Activated CD4-positive, alpha-beta T cell treated with anti-CD3 and anti-CD28 coated beads for 36 hours (primary cell): ENCODE measurements at regions not wholly inside any gene's neighbourhood (a gene's known extent, or its start where the extent isn't known, plus 50 kb on each side); places are given as distances from the start of the nearest gene placed in this dataset.

Experiments used
- ATAC-seq: fragments of 200-7000 bp; cut with Tn5 transposase; one replicate; pipeline ENCODE4 v1.10.0; 2021; ENCODE audit warnings: mild to moderate bottlenecking, moderate library complexity
- CTCF ChIA-PET: fragments of 350-600 bp; sonication (Branson Sonifier 250); formaldehyde crosslinking; loops from one replicate; lab custom pipeline; 2021; ENCODE audit warnings: antibody characterized with exemption; lab: Charles Lee
- POLR2A ChIA-PET: fragments of 350-600 bp; sonication (Branson Sonifier 250); formaldehyde crosslinking; loops from one replicate; lab custom pipeline; 2021; ENCODE audit warnings: antibody characterized with exemption, inconsistent platforms; lab: Charles Lee
- DNase-seq: peaks from one replicate; pipeline ENCODE4 v3.0.0-alpha.2; 2020
- H3K27ac Mint-ChIP-seq: one replicate; pipeline ENCODE4 v1.8.0; 2021; ENCODE audit warnings: mixed read lengths
- H3K27me3 Mint-ChIP-seq: one replicate; pipeline ENCODE4 v1.8.0; 2021; ENCODE audit warnings: mixed read lengths
- H3K36me3 Mint-ChIP-seq: one replicate; pipeline ENCODE4 v1.8.0; 2021; ENCODE audit warnings: low read depth, mixed read lengths
- H3K4me1 Mint-ChIP-seq: one replicate; pipeline ENCODE4 v1.8.0; 2021; ENCODE audit warnings: mixed read lengths
- H3K4me3 Mint-ChIP-seq: one replicate; pipeline ENCODE4 v1.8.0; 2021; ENCODE audit warnings: mild to moderate bottlenecking, moderate library complexity, mixed read lengths
- H3K9me3 Mint-ChIP-seq: one replicate; pipeline ENCODE4 v1.8.0; 2021; ENCODE audit warnings: low read depth, mixed read lengths
- intact Hi-C, 2 experiments: fragments of 100-400 bp; cut with DNase I in 1 of 2; cut with micrococcal nuclease in 1 of 2; formaldehyde crosslinking; loops; one replicate each; pipeline versions ENCODE4 v1.14.2 to v1.15.1; 2022 to 2024; cut with DNase I, micrococcal nuclease

DNA sequence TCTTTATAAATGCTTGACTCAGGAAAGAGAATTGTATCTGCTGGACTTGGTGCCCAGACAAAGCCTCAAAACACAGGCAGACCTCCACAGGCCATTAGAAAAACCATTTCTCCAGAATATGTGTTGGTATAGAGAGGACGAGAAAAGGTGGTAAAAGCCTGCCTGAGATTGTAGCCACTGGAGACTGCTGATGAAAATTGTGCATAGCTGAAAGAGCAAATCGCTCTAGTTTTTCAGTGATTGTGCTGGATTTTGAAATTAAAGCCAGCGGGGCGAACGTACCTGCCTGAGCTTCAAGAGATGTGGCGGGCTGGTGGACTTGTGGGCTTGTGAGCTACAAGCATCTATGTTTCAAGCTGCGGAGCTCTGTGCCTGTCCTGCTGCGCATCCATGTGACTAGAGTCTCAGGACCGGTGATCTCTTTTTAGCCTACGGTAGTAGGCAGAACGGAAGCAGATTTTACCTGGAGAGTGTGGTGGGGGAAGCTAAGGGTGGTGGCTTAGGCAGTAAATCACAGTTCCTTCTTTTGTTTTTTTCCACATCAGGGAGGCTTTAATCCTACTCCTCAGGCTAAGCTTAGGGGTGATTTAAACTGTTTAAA, 193.6 kb downstream of the SREK1 start:
- intact Hi-C loops, result no loop called here
- DNase-seq (no peak), ATAC-seq (no peak)
- Mint-ChIP-seq H3K27ac (no peak overlapping the region), H3K9me3 (no peaks in the 10 kb centered on the region), H3K36me3 (no peaks in the 10 kb centered on the region), H3K4me1 (no peaks in the 10 kb centered on the region), H3K4me3 (no peak overlapping the region), H3K27me3 (peaks cover 11% of the 10 kb centered on the region)
- POLR2A ChIA-PET, result no interaction called here
- CTCF ChIA-PET, result interaction anchor here (1.2 to 2.5 kb wide), 5 partner anchors 8 to 31 kb away, joined by 3 to 13 read pairs (median 4); no protein-coding TSS in a partner anchor

DNA sequence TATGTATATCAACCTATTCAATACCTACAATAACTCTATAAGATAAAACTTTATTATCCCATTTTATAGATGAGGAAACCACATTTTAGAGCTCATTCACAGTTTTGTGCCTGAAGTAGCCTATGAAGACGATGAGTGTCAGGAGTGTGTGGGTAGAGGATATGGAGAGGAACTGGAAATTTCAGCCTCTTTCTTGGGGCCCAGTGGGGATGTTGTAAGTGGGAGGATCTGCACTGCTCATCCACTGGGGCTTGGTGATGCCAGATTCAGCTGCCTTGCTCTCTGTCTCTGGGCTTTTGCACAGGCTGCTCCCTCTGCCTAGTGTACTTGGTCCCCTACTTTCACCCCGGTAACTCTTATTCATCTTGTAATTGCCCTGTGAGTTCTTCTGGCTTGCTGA, 194.7 kb downstream of the SREK1 start:
- no peak for ATAC-seq
- ChIA-PET POLR2A (no interaction called here), CTCF (interaction anchor here (1.2 to 2.5 kb wide), 5 partner anchors 8 to 32 kb away, joined by 3 to 13 read pairs (median 4); no protein-coding TSS in a partner anchor)
- H3K4me3 Mint-ChIP-seq, result no peak overlapping the region
- H3K9me3 Mint-ChIP-seq, result no peaks in the 10 kb centered on the region
- H3K36me3 Mint-ChIP-seq, result no peaks in the 10 kb centered on the region
- H3K4me1 Mint-ChIP-seq, result no peaks in the 10 kb centered on the region
- no peak overlapping the region for H3K27ac Mint-ChIP-seq
- intact Hi-C loops, result no loop called here
- H3K27me3 Mint-ChIP-seq, result peaks cover 11% of the 10 kb centered on the region
- DNase-seq, result no peak

DNA sequence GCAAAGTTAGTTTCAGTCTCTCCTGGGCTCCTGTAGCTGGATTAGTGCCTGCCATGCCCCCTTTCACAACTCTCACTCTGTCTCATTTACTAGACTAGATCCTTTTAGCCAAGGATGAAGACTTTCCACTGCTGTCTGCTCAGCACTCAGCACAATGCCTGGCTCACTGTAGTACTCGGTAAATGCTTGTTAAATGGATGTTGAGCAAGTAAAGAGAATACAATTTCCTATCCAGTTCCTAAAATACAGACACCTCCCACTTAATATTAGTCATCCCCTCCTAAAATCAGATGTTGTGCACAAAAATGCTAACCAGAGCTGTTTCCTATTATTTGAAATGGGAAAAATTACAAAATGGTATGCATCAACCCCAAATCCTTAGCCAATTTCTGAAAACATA, 195.8 kb downstream of the SREK1 start:
- intact Hi-C loops, result no loop called here
- no peaks in the 10 kb centered on the region for H3K36me3 Mint-ChIP-seq
- H3K27me3 Mint-ChIP-seq, result peaks cover 14% of the 10 kb centered on the region
- H3K4me3 Mint-ChIP-seq, result no peak overlapping the region
- no peak for DNase-seq
- ChIA-PET CTCF (interaction anchor here (2.5 kb wide), 1 partner anchor 33 kb away, joined by 13 read pairs; no protein-coding TSS in a partner anchor), POLR2A (no interaction called here)
- no peak for ATAC-seq
- H3K4me1 Mint-ChIP-seq, result no peaks in the 10 kb centered on the region
- H3K27ac Mint-ChIP-seq, result no peak overlapping the region
- H3K9me3 Mint-ChIP-seq, result no peaks in the 10 kb centered on the region

DNA sequence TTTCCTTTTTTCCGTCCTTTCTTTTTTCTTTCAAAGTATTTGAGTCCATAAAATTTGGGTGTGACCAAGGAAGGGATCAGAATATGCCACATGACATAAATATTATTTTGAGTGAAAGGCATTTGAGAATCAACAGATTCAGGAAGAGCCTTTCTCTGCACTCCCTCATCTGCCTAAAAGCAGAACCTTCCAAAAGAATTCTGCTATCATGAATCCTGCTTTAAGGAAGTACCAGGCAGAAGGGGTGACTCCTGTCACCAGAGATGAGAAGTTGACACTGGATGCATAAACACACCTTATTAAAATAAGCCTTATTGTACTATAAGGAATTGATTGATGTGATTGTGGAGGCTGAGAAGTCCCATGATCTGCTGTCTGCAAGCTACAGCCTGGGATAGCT, 196.7 kb downstream of the SREK1 start:
- POLR2A ChIA-PET, result no interaction called here
- CTCF ChIA-PET, result no interaction called here
- Mint-ChIP-seq H3K4me3 (no peak overlapping the region), H3K27me3 (peaks cover 12% of the 10 kb centered on the region), H3K27ac (no peak overlapping the region), H3K4me1 (no peaks in the 10 kb centered on the region), H3K36me3 (no peaks in the 10 kb centered on the region), H3K9me3 (no peaks in the 10 kb centered on the region)
- intact Hi-C loops, result no loop called here
- ATAC-seq (no peak), DNase-seq (no peak)

DNA sequence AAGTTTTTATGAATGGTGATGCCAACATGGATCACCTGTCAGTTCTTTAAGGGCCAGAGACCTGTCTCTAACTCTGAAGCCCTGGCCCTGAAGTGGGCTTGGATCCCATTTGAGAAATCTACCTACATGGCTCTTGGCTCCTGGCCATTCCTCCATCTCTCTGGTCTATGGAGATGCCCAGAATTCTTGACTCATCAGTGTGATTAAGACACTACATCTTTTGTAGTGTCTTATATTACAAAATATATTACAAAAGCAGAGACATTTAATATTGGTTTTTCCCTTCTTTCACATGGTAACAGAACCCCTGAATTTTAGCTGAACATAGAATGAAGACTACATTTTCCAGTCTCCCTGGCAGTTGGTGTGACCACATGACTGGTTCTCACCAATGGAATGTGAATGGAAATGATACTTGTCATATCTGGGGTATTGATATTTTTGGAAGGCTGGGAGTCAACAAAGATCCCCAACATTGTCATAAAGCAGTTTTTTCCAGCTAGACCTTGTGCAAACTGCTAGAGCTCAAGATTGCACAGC, 198.3 kb downstream of the SREK1 start:
- ChIA-PET CTCF (interaction anchor here (0.6 to 0.8 kb wide), 2 partner anchors 24 to 352 kb away, joined by 3 read pairs; no protein-coding TSS in a partner anchor), POLR2A (no interaction called here)
- DNase-seq (no peak), ATAC-seq (no peak)
- Mint-ChIP-seq H3K4me3 (no peak overlapping the region), H3K36me3 (no peaks in the 10 kb centered on the region), H3K9me3 (no peaks in the 10 kb centered on the region), H3K27ac (no peak overlapping the region), H3K4me1 (no peaks in the 10 kb centered on the region), H3K27me3 (peaks cover 5% of the 10 kb centered on the region)
- intact Hi-C loops, result no loop called here

DNA sequence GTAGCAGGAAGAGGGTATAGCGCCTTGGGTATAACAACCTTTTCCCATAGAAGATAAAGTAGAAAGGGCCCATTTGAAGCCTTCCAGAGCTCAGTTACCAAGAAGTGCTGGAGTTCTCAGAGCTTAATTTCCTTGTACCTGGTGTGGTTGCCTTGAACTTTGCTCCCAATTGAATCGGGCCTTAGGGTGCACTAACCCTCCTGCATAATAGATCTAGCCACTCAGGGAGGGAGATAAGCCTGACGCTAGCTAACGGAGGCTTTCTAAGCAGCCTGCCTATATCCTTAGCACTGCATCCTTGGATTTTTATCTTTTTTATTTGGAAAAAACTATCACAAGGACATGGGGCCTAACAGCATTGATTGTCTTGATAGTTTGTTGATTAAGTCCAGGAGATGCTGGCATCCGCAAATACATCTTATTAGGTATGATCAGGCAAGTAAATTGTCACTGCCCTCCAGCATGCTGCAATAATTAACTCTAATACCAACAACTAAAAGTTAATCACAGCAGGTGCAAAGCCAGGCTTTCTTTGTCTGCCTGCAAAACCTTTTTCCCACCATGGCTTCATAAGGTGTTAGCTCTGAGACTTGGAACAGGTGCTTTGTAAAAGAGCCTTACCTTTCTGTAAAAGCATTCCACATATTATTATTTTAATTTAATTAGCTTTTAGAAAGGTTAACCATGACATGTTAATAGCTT, 199.4 kb downstream of the SREK1 start:
- DNase-seq, result no peak
- Mint-ChIP-seq H3K4me1 (no peaks in the 10 kb centered on the region), H3K27ac (no peak overlapping the region), H3K27me3 (peaks cover 7% of the 10 kb centered on the region), H3K9me3 (no peaks in the 10 kb centered on the region), H3K36me3 (no peaks in the 10 kb centered on the region), H3K4me3 (no peak overlapping the region)
- ChIA-PET CTCF (interaction anchor here (0.6 to 1.8 kb wide), 5 partner anchors 13 to 351 kb away, joined by 3 to 5 read pairs (median 3); no protein-coding TSS in a partner anchor), POLR2A (no interaction called here)
- intact Hi-C loops, result no loop called here
- ATAC-seq, result no peak

DNA sequence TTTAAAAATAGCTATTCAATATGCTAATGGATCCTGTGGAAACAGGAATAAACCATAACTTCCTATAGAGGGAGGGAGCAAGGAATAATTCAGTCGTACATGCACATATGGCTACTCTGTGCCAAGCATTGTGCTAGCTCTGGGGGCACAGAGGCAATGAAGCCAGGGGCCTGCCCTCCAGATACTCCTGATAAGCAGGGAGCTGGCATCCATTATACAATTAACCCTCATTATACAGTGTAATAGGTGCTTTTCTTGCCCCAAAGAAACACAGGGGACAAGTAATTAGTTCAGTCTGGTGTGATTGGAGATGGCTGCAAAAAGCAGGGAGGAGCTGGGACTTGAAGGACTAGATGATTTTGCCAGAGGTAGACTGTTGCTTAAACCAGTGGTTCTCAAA, 200.4 kb downstream of the SREK1 start:
- Mint-ChIP-seq H3K9me3 (no peaks in the 10 kb centered on the region), H3K4me1 (no peaks in the 10 kb centered on the region), H3K36me3 (no peaks in the 10 kb centered on the region), H3K27ac (no peak overlapping the region), H3K27me3 (peaks cover 7% of the 10 kb centered on the region), H3K4me3 (no peak overlapping the region)
- ChIA-PET CTCF (interaction anchor here (0.6 to 1.8 kb wide), 6 partner anchors 12 to 126 kb away, joined by 3 to 7 read pairs (median 4); no protein-coding TSS in a partner anchor), POLR2A (interaction anchor here (0.7 kb wide), 2 partner anchors 38 to 428 kb away, joined by 3 to 4 read pairs; no protein-coding TSS in a partner anchor)
- intact Hi-C loops, result no loop called here
- no peak for DNase-seq
- ATAC-seq, result no peak

DNA sequence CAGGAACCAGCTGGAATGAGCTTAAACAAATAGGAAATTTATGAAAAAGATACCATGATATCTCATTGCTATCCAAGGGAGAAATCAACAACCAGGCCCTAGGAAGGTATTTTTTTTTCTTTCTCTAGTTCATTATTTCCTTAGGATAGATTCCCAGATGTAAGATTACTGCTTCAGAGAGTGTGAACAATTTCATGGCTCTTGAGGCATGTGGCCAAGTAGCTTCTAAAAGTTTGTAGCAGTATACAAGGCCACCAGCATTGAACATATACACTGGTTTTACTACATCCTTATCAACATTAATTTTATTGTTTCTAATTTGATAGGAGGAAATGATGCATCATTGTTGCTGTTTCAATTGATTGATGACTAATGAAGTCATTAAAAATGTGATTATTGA, 201.2 kb downstream of the SREK1 start:
- no peak for DNase-seq
- ChIA-PET CTCF (interaction anchor here (0.6 to 1.8 kb wide), 4 partner anchors 18 to 39 kb away, joined by 3 to 7 read pairs (median 5); no protein-coding TSS in a partner anchor), POLR2A (interaction anchor here (0.7 kb wide), 2 partner anchors 39 to 428 kb away, joined by 3 to 4 read pairs; no protein-coding TSS in a partner anchor)
- H3K9me3 Mint-ChIP-seq, result no peaks in the 10 kb centered on the region
- ATAC-seq, result no peak
- H3K36me3 Mint-ChIP-seq, result no peaks in the 10 kb centered on the region
- intact Hi-C loops, result no loop called here
- H3K27me3 Mint-ChIP-seq, result peaks cover 7% of the 10 kb centered on the region
- no peak overlapping the region for H3K4me3 Mint-ChIP-seq
- H3K4me1 Mint-ChIP-seq, result no peaks in the 10 kb centered on the region
- no peak overlapping the region for H3K27ac Mint-ChIP-seq

DNA sequence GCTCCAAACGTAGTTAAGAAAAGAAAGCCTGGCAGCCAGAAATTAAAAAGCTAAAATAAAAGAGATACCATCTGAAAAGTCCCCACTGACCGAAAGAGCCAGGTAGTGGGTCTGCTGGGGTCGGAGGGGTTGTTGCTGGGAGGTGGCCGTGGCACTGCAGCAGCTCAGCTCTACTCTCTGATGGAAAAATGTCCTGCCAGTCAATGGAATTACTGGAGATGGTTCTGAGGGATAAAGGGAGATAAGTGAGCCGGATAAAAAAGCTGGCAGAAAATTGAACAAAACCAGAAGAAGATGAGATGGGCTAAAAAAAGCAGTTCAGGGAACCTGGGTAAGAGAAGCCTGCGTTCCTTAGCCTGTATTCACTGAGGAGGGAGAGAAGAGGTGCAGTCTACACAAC, 202.8 kb downstream of the SREK1 start:
- intact Hi-C loops, result no loop called here
- DNase-seq (no peak), ATAC-seq (no peak)
- H3K27ac Mint-ChIP-seq, result no peak overlapping the region
- no peak overlapping the region for H3K4me3 Mint-ChIP-seq
- H3K9me3 Mint-ChIP-seq, result no peaks in the 10 kb centered on the region
- peaks cover 13% of the 10 kb centered on the region for H3K27me3 Mint-ChIP-seq
- POLR2A ChIA-PET, result no interaction called here
- no peaks in the 10 kb centered on the region for H3K4me1 Mint-ChIP-seq
- H3K36me3 Mint-ChIP-seq, result no peaks in the 10 kb centered on the region
- CTCF ChIA-PET, result interaction anchor here (0.8 to 1.2 kb wide), 4 partner anchors 9 to 239 kb away, joined by 3 to 5 read pairs (median 3); no protein-coding TSS in a partner anchor

DNA sequence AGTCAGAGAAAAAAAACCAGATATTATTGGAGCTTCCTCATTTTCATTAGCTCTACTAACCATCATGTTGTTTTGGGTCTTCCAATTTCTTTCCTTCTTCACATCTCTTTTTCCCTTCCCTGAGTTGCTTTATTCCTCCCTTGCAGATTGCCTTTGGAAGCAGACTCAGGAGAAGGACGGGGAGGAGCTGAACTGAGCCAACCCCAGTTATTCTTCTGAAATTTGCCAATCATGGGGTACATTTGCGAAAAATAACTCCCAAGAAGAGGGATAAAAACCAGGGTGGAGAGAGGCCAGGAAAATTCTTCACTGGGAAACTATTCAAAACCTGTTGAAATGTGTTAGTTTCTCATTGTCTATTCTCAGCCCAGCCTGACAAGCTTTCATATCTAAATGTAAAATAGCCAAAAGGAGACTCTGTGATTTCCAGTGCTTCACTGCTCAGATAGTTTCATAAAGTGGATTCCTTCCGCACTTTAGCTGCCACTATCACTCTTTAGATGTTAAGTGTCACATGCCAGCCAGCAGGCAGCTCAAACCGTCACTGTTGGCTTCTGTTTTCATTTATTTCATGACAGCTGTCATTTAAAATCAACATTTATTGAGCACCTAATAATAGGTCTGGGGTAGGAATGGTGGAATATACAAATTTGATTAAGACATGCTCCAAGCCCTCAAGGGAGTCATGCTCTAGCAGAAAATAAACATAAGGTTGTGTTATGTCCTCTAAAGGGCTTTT, 204.5 kb downstream of the SREK1 start:
- Mint-ChIP-seq H3K9me3 (no peaks in the 10 kb centered on the region), H3K36me3 (no peaks in the 10 kb centered on the region), H3K27ac (no peak overlapping the region), H3K4me1 (no peaks in the 10 kb centered on the region), H3K4me3 (no peak overlapping the region), H3K27me3 (peaks cover 13% of the 10 kb centered on the region)
- CTCF ChIA-PET, result interaction anchor here (0.7 to 2.4 kb wide), 4 partner anchors 10 to 73 kb away, joined by 3 to 13 read pairs (median 3); no protein-coding TSS in a partner anchor
- no peak for ATAC-seq
- DNase-seq, result no peak
- intact Hi-C loops, result no loop called here
- POLR2A ChIA-PET, result no interaction called here

DNA sequence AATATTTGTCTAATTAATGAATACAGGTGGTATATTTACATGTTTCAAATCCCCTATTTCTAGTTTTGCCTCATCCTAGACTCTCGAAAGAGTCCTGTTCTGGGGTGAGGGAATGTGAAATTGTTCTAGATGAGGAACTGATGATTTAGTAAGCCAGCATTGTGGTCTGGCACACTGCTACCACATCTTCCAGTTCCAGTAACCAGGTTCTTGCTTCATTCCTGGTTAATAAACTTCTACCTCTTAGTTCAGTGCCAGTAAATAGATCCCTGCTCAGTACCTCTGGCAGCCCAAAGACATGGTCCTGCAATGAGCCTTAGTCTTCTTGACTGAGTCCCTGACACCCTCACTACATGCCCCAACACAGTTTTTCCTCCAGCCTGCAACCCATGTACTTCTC, 207.7 kb downstream of the SREK1 start:
- H3K27ac Mint-ChIP-seq, result no peak overlapping the region
- H3K36me3 Mint-ChIP-seq, result no peaks in the 10 kb centered on the region
- peaks cover 16% of the 10 kb centered on the region for H3K27me3 Mint-ChIP-seq
- ChIA-PET POLR2A (no interaction called here), CTCF (no interaction called here)
- no peak for ATAC-seq
- intact Hi-C loops, result no loop called here
- H3K4me1 Mint-ChIP-seq, result no peaks in the 10 kb centered on the region
- no peak overlapping the region for H3K4me3 Mint-ChIP-seq
- no peaks in the 10 kb centered on the region for H3K9me3 Mint-ChIP-seq
- no peak for DNase-seq
